HPDE6-E6E7 (cell line): ENCODE measurements at regions not wholly inside any gene's neighbourhood (a gene's known extent, or its start where the extent isn't known, plus 50 kb on each side); places are given as distances from the start of the nearest gene placed in this dataset.
"Not testable (repeated sequence)": the region's sequence is repeated elsewhere in the genome, so short reads cannot be mapped to it uniquely, and the experiment has no call there.

Experiments used
- DNase-seq: peaks from one replicate; pipeline ENCODE4 v3.0.0; 2011; ENCODE audit warnings: missing footprints; ENCODE audit errors: extremely low spot score

DNA sequence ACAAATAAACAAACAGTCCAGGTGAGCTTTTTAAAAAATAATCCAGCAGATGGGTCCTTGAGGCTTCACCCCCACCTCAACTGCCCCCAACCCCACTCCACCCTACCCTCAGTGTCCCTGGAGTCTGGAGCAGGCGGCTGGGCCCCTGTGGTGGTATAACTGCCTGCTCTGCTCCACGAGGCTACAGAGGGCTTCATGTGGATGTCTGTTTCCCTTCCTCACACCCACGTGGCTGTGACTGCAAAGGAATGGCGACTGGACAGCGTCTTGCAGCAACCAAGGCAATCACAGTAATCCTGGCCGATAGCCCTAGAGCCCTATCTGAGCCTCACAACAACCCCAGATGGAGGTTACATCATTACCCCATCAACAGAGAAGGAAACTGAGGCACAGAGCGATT is 76.5 kb downstream of the SLC2A10 start:
- DNase-seq = no peak

- no peak for DNase-seq
Measured at GRCh38 chr20:46786566-46786965, 77.1 kb downstream of the SLC2A10 start.

DNA sequence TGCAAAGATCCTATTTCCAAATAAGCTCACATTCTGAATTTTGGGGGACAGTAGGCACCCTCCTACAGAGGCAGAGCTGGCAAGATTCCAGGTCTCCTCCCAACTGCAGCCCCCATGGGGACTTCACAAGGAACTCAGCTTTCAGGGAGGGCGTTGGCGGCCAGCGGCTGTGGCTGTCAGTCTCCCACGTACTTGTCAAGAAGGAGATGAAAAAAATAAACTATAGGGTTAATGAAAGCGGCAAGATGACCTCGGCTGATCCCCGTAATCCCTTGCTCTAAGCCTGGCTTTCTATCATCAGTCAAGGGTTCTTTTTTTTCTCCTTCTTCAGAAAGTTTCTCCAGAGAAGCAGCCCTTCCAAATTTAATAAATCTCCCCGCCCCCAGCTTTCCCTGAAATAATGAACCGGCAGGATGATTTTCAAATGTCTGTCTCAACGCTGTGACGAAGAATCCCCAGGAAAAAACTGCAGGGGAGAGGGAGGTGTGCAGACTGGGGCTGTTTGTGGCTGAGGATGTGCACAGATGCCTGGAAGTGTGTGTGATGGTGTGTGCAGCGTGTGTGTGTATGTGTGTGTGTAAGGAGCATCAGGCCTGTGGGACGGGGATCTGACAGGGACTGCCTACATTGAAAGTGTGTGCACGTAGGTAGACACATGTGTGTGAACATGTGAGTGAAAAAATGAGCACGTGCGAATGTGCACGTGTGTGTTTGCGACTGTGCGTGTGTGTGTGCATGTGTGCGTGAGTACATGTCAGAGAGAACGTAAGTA is 78.7 kb downstream of the SLC2A10 start:
- DNase-seq = no peak

- DNase-seq = not testable (repeated sequence)
Measured at GRCh38 chr20:46788763-46789091, 79.3 kb downstream of the SLC2A10 start.

GRCh38 chr20:46789339-46790028 is 80.0 kb downstream of the SLC2A10 start:
- DNase-seq = no peak

DNA sequence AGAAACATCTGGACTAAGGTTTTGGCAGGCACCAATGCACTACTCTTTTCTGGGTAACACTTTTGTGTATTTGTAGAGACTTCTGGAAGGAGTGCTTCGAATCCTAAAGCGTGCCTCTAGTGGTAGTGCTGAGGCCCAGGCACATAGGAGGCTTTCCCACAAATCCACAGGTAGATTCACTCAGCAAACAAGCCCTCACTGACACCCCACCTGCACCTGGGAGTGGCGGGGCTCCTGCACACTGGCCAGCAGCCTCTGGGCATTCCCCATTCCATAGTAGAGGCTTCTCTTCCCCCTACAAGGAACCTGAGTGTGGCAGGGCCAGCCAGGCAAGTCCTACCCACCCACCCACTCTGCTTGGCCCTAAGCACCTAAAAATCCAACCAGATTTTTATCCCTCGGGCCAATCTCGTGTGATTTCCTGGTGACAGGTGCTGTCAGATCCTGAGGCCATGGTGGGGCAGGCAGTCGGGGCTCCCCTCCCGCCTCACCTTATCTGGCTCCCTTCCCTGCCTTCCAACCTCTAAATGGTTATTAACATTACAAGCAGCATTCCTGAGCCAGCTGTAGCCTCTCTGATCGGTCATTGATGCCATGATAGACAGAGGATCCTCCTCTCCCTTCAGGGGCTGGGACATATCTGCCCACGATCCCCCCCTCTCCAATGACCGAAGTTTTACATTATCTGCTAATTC is 82.4 kb downstream of the SLC2A10 start:
- no peak for DNase-seq

- DNase-seq = no peak
Measured at GRCh38 chr20:46797206-46797605, 87.8 kb downstream of the SLC2A10 start.

GRCh38 chr20:46798430-46798829 is 89.0 kb downstream of the SLC2A10 start:
- DNase-seq = no peak

DNA sequence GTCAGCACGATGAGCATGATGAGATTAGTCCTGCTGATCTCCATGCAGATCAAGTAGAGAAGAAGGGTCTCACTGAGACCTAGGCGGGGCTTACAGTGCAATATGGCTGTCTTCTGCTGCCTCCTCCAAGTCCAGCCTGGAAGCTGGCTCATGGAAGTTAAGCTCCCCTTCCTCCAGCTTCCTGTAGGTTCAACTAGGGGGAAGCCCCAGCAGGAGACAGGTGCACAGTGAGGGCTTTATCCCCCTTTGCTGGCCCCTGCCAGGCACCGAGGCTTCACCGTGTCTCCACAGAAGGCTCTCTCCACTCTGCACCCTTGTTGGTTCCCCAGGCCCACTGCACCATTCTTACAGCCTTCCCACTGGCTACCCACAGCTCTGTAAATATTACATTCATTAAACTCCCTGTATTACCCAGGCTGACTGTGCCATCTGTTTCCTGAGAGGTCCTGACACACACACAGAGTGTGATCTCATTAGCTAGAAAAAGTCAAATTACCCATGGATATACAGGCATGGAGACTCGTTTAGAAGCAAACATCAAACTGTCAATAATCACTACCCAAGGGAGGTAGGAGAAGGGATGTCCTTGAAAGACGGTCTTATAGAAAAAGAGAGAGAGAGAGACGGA is 90.4 kb downstream of the SLC2A10 start:
- no peak for DNase-seq

GRCh38 chr20:46800409-46800804 is 91.0 kb downstream of the SLC2A10 start:
- DNase-seq = no peak

GRCh38 chr20:46801003-46801702 is 91.7 kb downstream of the SLC2A10 start:
- DNase-seq = peak; percentile 74

DNA sequence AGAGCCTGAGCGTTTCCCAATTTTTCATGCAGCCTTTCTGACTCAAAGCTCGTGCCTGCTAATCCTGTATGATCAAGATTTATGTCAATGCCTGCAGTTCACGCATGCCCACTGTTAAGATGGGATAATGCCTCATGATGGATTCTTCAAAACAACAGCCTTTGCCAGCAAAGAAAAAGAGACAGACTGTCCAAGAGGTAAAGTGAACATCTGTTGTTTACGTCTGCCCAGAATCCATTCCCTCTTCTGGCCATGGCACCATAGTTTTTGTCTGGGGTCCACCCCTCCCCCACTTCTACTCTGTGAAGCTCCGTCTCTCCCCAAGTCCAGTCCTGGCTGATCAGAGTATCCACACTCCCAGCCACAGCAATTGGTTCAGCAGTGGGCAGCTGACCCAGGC is 91.9 kb upstream of the EYA2 start:
- DNase-seq = no peak

- no peak for DNase-seq
Measured at GRCh38 chr20:46803123-46804020, 91.3 kb upstream of the EYA2 start.

DNA sequence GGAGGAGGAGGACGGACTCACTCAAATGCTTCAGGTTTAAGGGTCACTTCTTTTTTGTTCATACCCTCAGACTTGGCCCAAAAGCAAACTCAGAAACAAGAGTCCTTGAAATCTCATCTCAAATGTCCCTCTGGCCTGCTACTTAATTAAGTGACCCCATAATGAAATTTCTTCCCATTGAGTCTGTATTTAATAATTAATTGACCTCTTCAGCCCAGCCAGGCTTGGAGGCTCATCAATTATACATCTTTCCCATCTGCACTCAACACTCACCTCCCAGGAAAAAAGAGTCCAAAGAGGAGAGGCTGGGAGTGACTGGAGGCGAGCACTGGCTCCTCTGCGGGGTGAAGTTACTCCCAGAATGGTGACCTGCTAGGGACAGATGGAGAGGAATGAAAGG is 90.5 kb upstream of the EYA2 start:
- DNase-seq = no peak

DNA sequence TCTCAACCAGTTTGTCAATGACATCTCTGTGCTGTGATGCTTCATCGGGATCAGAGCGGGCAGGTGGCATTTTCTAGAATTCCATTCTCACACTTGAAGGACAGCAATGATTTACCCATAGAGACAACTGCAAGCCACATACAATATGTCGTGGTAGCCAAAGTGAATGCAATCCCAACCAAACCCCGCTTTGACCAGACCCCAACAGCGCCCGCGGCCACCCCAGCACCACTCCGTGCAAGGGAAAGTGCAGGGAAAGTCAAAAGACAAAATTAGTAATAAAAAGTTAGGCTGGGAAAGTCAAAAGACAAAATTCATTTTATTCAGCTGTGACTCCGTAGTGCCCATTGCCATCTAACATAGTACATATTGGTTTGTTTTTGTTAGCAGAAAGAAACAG is 88.8 kb upstream of the EYA2 start:
- no peak for DNase-seq

DNA sequence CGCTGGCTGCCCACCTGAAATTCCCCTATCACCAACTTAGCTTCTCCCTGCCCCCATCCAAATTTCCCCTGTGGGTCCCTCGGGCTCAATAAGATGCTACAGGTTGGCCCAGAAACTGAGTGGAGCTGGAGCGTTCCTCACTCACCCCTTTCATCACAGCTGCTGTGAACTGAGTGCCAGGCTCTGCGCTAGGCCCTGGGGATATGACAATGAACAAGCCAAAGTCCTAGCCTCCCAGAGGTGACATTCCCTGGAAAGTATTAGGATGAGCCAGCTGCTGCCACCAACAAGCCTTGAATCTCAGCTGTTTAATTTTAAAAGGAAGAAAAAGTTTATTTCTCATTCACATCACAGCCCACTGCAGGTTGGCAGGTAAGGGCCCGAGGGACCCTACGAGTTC is 86.6 kb upstream of the EYA2 start:
- DNase-seq = no peak

DNA sequence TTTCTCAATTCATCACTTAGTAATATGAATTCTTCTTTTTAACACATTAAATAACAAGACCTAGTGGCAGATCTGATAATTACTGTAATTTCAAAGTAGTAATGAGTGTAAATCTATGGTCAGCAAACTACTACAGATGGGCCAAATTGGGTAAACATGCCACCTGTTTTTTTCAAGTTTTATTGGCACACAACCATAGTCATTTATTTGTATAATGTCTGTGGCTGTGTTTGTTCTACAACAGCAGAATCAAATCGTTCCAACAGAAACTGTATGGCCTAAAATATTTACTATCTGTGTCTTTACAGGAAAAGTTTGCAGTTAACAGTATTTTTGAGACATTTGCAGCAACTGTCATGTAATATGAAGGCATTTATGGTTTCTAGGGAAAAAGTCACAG is 86.1 kb upstream of the EYA2 start:
- DNase-seq = no peak

GRCh38 chr20:46809706-46810360 is 84.8 kb upstream of the EYA2 start:
- no peak for DNase-seq

DNA sequence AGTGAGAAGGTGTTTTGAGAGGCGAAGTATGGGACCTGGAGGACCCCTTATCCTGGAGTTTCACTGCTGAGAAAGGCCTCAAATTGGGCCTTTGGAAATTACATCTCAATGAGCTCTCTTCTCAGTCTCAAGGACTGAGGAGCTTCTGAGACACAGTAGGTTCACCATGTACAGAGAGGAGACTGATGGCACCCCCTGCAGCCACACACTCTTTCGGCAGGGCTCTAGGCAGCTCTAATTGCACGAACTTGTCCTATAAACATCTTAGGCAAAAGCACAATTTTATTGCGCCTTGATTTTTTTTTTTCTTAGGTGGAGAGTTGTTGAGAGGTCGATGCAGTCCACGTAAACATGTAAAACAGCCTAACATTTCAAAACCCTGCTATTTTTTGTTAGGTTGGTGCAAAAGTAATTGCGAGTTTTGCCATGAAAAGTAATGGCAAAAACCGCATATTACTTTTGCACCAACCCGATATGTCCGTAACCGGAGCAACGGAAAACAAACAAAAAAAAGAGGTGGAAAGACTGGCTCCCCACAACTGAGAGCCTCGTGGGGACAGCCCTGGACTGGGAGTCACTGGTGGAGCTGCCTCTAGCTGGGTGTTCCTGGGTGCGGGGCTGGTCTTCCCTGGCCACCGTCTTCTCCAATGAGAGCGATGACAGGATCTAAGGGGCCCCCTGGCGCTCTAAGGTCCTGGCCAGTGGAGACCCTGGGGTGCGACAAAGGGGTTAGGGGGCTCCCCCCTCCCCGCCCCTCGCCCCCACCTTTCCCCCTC is 84.0 kb upstream of the EYA2 start:
- DNase-seq = no peak
